Calu3 (cell line): ENCODE measurements at regions not wholly inside any gene's neighbourhood (a gene's known extent, or its start where the extent isn't known, plus 50 kb on each side); places are given as distances from the start of the nearest gene placed in this dataset.

ENCODE experiments used
- BruUV-seq: library from RNA; stranded (reverse); fragments of 400-500 nt; replicated peaks from 2 replicates; lab custom pipeline; 2021; lab: Mats Ljungman, UMichigan
- CTCF ChIA-PET: fragments of 300-600 bp; sonication (Branson Sonifier 250); formaldehyde crosslinking; loops from one replicate; lab custom pipeline; 2022; ENCODE audit warnings: antibody characterized with exemption; lab: Charles Lee
- DNase-seq: peaks from one replicate; pipeline ENCODE4 v3.0.0; 2022
- H3K27ac Mint-ChIP-seq: one replicate; pipeline ENCODE4 v1.8.0; 2022; ENCODE audit warnings: mixed read lengths; ENCODE audit not compliant: unreplicated experiment
- H3K27me3 Mint-ChIP-seq: one replicate; pipeline ENCODE4 v1.8.0; 2022; ENCODE audit warnings: mixed read lengths; ENCODE audit not compliant: unreplicated experiment
- H3K36me3 Mint-ChIP-seq: one replicate; pipeline ENCODE4 v1.8.0; 2022; ENCODE audit warnings: mild to moderate bottlenecking, moderate library complexity, mixed read lengths; ENCODE audit not compliant: insufficient read depth, unreplicated experiment
- H3K4me1 Mint-ChIP-seq: one replicate; pipeline ENCODE4 v1.8.0; 2022; ENCODE audit warnings: mild to moderate bottlenecking, low read depth, mixed read lengths; ENCODE audit not compliant: unreplicated experiment
- H3K4me3 Mint-ChIP-seq: one replicate; pipeline ENCODE4 v1.8.0; 2022; ENCODE audit warnings: mild to moderate bottlenecking, low read depth, moderate library complexity, mixed read lengths; ENCODE audit not compliant: unreplicated experiment
- H3K9me3 Mint-ChIP-seq: one replicate; pipeline ENCODE4 v1.8.0; 2022; ENCODE audit warnings: low read depth, mixed read lengths; ENCODE audit not compliant: unreplicated experiment
- intact Hi-C: fragments of 100-400 bp; cut with micrococcal nuclease; formaldehyde crosslinking; loops from one replicate; pipeline ENCODE4 v1.10.0; 2022; ENCODE audit not compliant: unreplicated experiment
- TF ChIP-seq, protein P1 (sequence below): fragments of 200-600 bp; IDR thresholded peaks from one replicate; pipeline ENCODE4 v1.8.0; 2022; ENCODE audit warnings: antibody characterized with exemption; ENCODE audit not compliant: unreplicated experiment

DNA sequence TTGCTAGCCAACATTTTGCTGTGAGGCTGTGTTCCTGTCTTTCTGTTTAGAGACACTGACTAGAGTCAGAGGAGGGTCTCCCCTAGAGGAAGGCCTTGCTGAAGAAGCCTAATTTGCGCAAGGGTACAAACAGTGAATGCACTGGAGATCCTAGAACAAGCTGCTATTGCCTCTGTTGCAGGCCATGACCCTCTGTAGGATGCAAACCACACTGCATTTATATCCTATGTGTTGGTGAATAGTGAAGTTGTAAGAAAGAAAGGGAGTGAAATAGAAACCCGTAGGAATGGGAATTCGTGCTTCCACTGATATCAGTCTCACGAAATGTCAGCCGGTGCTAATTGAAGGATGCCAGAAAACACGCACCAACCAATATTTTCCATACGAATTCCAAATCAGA is 88.2 kb downstream of the GJA1 start:
- no TSS peak for BruUV-seq
- H3K9me3 Mint-ChIP-seq: no peaks in the 10 kb centered on the region
- DNase-seq: no peak
- no peaks in the 10 kb centered on the region for H3K27me3 Mint-ChIP-seq
- H3K27ac Mint-ChIP-seq: no peak overlapping the region
- CTCF ChIA-PET: interaction anchor here (0.6 kb wide), 1 partner anchor 80 kb away, joined by 3 read pairs; no protein-coding TSS in a partner anchor
- intact Hi-C loops: loop anchor here (5.0 kb wide), 1 partner anchor 86 kb away; the partner anchor contains the start of gene GJA1
- peaks cover 8% of the 10 kb centered on the region for H3K36me3 Mint-ChIP-seq
- peaks cover 14% of the 10 kb centered on the region for H3K4me1 Mint-ChIP-seq
- no peak overlapping the region for H3K4me3 Mint-ChIP-seq
- TF ChIP-seq, protein P1, sequence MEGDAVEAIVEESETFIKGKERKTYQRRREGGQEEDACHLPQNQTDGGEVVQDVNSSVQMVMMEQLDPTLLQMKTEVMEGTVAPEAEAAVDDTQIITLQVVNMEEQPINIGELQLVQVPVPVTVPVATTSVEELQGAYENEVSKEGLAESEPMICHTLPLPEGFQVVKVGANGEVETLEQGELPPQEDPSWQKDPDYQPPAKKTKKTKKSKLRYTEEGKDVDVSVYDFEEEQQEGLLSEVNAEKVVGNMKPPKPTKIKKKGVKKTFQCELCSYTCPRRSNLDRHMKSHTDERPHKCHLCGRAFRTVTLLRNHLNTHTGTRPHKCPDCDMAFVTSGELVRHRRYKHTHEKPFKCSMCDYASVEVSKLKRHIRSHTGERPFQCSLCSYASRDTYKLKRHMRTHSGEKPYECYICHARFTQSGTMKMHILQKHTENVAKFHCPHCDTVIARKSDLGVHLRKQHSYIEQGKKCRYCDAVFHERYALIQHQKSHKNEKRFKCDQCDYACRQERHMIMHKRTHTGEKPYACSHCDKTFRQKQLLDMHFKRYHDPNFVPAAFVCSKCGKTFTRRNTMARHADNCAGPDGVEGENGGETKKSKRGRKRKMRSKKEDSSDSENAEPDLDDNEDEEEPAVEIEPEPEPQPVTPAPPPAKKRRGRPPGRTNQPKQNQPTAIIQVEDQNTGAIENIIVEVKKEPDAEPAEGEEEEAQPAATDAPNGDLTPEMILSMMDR: no peak

DNA sequence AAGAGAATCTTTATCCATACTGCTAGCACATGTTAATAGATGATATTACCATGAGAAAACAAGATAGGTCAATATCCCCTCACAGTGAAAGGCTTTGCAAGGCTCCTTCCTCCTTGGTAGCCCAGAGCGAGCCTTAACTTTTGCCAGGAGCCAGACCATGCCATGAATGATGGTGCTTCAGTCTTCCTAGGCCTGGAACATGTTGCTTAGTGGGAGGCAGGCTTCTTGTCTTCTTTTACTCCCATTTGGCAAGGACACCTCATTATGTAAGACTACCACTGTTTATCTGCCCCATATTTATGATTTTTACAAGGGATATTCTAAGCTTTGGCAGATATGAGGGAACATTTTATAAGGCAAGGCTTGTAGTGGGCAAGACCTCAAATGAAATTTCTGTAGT is 90.8 kb downstream of the GJA1 start:
- Mint-ChIP-seq H3K27ac (no peak overlapping the region), H3K36me3 (no peaks in the 10 kb centered on the region), H3K27me3 (no peaks in the 10 kb centered on the region), H3K4me1 (peaks cover 1% of the 10 kb centered on the region), H3K4me3 (no peak overlapping the region), H3K9me3 (no peaks in the 10 kb centered on the region)
- no TSS peak for BruUV-seq
- intact Hi-C loops: no loop called here
- CTCF ChIA-PET: no interaction called here
- TF ChIP-seq, protein P1: no peak
- DNase-seq: no peak

DNA sequence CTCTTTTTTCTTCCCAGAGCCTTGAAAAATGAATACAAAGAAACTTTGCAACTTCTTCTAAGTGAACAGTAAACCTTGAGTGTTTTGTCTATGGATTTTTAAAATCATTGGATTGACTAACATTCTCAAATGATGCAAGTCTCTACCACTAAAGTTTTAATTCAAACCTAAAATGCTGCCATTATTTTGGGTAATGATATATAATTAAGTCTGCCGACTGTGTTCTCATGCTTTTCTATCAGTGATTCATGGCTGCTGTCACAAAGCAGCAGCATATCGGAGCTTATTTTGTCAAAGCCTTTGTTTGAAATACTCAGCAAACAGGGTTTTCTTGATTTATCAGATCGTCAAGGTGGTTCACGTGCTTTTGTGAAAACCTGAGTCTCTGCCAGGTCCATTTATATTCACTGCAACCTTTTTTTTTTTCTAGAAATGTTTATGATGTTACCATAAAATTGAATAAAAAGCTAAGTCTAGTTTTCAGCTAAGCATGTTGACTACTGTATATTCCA is 96.3 kb downstream of the GJA1 start:
- CTCF ChIA-PET: interaction anchor here (0.7 kb wide), 1 partner anchor 9 kb away, joined by 3 read pairs; no protein-coding TSS in a partner anchor
- no peaks in the 10 kb centered on the region for H3K27me3 Mint-ChIP-seq
- DNase-seq: no peak
- H3K27ac Mint-ChIP-seq: no peak overlapping the region
- TF ChIP-seq, protein P1: no peak
- no peaks in the 10 kb centered on the region for H3K9me3 Mint-ChIP-seq
- H3K4me3 Mint-ChIP-seq: no peak overlapping the region
- no TSS peak for BruUV-seq
- no peaks in the 10 kb centered on the region for H3K36me3 Mint-ChIP-seq
- H3K4me1 Mint-ChIP-seq: no peaks in the 10 kb centered on the region
- intact Hi-C loops: no loop called here

DNA sequence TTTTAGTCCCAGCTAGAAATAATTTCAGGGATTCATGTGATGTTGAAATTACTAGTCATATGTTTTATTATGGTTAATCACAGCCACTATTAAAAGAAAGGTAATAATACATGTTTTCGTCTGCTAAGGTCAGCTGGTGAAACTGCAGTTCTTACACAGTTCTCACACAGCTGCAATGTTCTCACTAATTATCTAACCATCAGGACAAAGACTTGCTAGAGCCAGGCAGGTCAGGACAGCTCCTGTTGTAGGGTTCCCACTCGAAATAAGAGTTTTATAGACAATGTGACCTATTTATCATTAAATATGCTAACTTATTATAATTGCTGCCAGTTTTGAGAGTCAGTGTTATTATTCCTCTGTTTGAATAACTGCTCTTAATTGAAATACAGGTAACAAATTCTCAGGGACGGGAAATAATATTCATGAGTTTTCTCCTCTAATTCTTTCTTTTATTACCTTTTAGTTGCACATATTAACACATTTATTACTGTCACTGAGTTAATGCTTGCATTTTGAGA is 97.9 kb downstream of the GJA1 start:
- intact Hi-C loops: no loop called here
- no peak overlapping the region for H3K27ac Mint-ChIP-seq
- no peaks in the 10 kb centered on the region for H3K4me1 Mint-ChIP-seq
- H3K27me3 Mint-ChIP-seq: no peaks in the 10 kb centered on the region
- no peak for DNase-seq
- no peaks in the 10 kb centered on the region for H3K9me3 Mint-ChIP-seq
- CTCF ChIA-PET: no interaction called here
- TF ChIP-seq, protein P1: no peak
- no peaks in the 10 kb centered on the region for H3K36me3 Mint-ChIP-seq
- no peak overlapping the region for H3K4me3 Mint-ChIP-seq
- BruUV-seq: no TSS peak
